HG03457 (cell line): ENCODE measurements at regions not wholly inside any gene's neighbourhood (a gene's known extent, or its start where the extent isn't known, plus 50 kb on each side); places are given as distances from the start of the nearest gene placed in this dataset.

ENCODE experiments used
- ATAC-seq: cut with Tn5 transposase; IDR thresholded peaks from one replicate; pipeline ENCODE4 v1.9.1; 2021; ENCODE audit warnings: moderate number of reproducible peaks; ENCODE audit not compliant: unreplicated experiment

DNA sequence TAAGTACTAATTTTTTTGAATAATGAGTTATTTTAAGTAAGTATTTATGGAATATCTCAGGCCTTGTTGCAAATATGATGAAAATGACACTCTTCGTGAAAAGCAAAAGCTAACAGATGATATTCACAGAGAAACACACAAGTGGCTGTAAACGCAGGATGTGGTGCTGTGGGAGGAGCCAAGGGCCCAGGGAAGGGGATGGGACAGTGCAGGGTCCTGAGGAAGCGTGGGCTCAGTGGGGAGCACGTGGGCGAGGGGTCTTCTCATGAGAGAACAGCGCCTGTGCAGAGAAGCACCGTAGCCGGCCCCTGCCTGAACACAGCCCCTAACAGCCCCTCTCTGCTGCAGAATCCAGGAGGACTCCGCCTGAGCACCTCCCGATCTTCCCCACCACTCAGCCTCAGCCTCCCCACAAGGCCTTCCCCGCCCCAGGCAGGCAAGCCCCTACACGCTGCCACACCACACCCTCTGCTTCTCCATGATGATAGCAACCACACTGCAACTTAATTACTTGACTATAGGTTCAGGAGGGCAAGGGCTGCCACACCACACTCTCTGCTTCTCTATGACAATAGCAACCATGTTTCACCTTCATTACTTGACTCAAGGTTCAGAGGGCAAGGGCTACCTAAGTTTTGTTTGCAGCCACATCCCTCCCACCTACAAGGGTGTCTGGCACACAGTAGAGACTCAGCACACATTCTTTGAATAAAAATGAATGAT lies 152.6 kb upstream of the RNF32 start:
- ATAC-seq: no peak

DNA sequence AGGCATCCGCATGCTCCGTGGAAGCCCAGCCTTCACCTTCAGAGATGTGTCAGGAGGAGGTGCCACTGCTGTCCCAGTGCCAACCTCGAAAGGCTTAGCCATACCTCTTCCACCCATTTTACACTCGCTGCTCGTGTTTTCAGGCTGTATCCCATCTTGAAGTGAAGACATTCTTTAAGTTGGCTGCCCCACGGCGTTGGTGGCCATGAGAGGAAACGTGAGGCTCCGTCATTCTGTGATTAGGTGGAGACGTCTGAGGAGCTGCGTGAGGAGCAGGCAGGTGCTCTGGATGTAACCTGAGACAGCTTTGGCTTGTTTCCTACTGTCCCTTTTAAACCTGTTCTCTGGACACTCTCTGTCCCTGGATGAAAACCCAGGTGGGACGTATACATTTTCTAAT lies 159.9 kb upstream of the RNF32 start:
- ATAC-seq: no peak

DNA sequence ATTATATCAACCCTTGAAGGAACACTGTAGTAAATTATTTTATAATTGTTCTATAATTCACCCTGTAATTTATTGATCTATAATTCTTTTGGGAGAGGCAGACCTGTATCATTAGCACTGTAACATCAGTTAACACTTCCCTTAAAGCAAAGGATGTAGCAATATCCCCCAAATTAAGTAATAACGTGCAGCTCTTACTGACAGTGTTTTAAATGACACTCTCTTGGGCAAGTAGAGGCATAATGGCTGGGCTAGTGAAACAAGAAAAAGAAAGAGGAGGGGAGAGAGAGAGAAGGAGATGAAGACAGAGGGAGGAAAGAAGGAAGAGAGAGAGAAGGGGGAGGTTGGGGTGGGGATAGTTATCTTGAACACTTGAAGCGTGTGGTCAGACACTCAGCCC lies 161.0 kb upstream of the RNF32 start:
- ATAC-seq: no peak

DNA sequence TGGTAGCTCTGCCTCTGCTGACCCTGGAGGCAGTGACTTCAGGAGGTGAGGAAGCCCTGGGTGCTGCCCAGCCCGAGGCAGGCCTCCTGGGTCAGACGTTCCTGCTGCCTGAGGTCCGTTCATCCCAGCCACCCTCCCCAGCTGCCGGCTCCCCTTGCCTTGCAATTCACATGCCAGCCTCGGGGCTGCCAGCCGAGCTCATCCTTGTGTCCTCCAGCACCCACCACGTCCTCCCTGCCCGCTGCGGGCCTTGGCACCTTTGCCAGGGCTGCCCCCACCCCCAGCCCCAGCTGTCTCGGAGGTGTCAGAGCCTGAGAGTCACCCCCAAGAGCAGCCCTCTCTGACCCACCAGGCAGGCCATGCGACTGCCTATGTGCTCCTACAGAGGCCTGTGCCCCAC lies 162.1 kb upstream of the RNF32 start:
- no peak for ATAC-seq

DNA sequence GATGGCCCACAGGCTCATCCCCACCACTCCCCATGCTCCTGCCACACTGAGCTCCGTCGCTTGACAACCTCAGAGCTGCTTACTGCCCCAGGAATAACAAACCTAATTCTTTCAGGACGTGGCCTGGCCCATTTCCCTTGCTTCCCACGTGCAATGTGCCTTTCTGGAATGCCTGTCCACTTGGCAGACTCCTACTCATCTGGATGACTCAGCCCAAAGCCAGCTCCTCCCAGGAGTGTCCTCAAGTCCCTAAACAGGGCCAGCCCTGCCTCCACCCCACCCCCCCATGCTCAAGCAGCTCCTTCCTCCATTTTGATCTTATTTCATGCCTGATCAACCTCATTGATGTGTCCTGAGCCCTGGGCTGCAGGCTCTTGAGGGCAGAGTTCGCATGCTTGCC lies 164.9 kb upstream of the RNF32 start:
- ATAC-seq: no peak

GRCh38 chr7:156475179-156475578 lies 165.4 kb upstream of the RNF32 start:
- no peak for ATAC-seq

- ATAC-seq: no peak
These were observed 166.3 kb upstream of the RNF32 start for GRCh38 chr7:156474241-156474743.

GRCh38 chr7:156473476-156474240 lies 166.9 kb upstream of the RNF32 start:
- ATAC-seq: no peak

- no peak for ATAC-seq
These were observed 168.3 kb upstream of the RNF32 start for GRCh38 chr7:156472267-156472666.

GRCh38 chr7:156470399-156471320 lies 169.9 kb upstream of the RNF32 start:
- ATAC-seq: no peak

DNA sequence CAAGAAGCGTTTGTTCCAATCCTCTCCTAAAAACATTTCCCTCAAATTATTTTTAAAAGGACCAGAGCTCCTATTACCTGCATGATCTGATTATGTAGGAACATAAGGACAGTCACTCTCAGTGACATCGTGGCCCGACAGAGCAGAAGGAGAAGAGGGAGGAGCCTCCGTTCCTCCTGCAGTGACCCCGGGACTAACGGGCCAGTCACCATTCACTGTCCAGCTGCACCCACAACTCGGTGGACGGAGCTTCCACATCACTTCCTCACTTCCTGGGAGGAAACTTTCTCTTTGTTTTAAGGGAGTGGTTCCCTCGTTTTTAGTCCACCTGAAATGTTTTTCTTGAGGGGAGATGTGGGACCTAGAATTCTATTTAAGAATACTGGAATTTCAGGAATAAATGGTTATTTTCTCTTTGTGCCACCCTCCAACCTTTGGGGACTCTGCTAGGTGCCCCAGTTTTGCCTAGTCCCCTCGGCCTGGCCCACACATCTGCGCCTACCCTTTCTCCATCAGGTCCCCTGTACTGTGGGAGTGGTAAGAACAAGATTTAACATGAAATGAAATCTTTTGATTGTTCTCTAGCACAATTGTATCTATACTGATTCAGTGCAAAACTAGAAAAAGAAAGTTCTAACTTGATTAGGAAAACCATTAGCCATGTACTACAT lies 173.5 kb upstream of the RNF32 start:
- no peak for ATAC-seq

DNA sequence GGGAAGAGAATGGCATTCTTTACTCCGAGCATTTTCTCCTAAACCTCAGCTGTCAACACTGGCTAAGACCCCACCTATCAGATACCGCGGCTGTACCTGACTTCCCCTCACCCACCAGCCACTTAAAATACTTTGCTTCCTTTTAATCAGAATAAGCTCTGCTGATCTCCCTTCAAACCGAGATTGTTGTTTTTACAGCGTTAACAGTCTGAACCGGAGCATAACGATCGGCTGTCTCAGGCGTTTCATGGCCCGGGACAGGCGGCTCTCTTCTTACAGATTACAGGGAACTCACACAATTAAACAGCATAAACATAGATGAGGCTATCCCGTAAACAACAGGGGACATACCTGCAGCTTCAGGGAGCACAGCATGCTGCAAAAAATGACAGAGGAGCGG lies 174.3 kb upstream of the RNF32 start:
- no peak for ATAC-seq

- no peak for ATAC-seq
These were observed 175.4 kb upstream of the RNF32 start for GRCh38 chr7:156465186-156465585.

- ATAC-seq: no peak
These were observed 176.2 kb upstream of the RNF32 start for GRCh38 chr7:156464339-156464738.

GRCh38 chr7:156463280-156463679 lies 177.3 kb upstream of the RNF32 start:
- no peak for ATAC-seq

GRCh38 chr7:156461881-156462665 lies 178.5 kb upstream of the RNF32 start:
- ATAC-seq: no peak

GRCh38 chr7:156460858-156461627 lies 179.5 kb upstream of the RNF32 start:
- no peak for ATAC-seq

DNA sequence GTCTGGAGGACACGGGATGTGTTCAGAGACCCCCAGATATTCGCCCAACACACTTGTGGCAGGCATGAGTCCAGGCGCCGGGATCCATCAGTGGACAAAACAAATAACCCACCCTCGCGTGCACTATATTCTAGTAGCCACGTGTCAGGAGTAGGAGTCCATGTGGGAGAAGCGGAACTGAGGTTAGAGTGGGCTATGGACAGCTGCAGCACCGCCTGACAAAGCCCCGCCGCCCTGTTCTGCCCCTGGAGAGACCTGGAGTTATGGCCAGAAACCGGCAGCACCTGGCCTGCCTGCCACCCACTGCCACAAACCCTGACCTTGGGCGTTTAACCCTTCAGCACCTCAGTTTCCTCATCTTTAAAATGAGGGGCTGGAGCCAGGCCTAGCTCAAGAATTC lies 181.0 kb upstream of the RNF32 start:
- ATAC-seq: no peak

- no peak for ATAC-seq
These were observed 181.5 kb upstream of the RNF32 start for GRCh38 chr7:156459067-156459466.
